Heart left ventricle (tissue), 16 donors: ENCODE measurements at regions not wholly inside any gene's neighbourhood (a gene's known extent, or its start where the extent isn't known, plus 50 kb on each side); places are given as distances from the start of the nearest gene placed in this dataset.
A peak's percentile ranks its signal among the peaks of the same experiment; 100 is the strongest.

Experiments
- ATAC-seq, 4 donors: fragments of 200-7000 bp; cut with Tn5 transposase; one replicate each; pipeline ENCODE4 v1.9.1; 2020 to 2022; ENCODE audit warnings: moderate library complexity in 4 of 4, mild to moderate bottlenecking in 3 of 4, moderate number of reproducible peaks in 1 of 4
- DNase-seq, 5 donors: peaks; one replicate each; pipeline ENCODE4 v3.0.0-alpha.2; 2020
- H3K27ac ChIP-seq, 12 donors: fragments of 200-600 bp; sonication (generic) in 4 of 12; one replicate each; pipeline versions ENCODE4 v1.5.0 to v1.8.0; 2016 to 2022; ENCODE audit warnings: mild to moderate bottlenecking in 2 of 12
- H3K27me3 ChIP-seq, 9 donors: fragments of 200-600 bp; sonication (generic) in 2 of 9; one replicate each; pipeline versions ENCODE4 v1.5.1 to v1.8.0; 2016 to 2022; ENCODE audit warnings: mild to moderate bottlenecking in 3 of 9
- H3K36me3 ChIP-seq, 9 donors: fragments of 200-600 bp; sonication (generic) in 2 of 9; one replicate each; pipeline versions ENCODE4 v1.5.0 to v1.8.0; 2018 to 2022; ENCODE audit warnings: mild to moderate bottlenecking in 2 of 9
- H3K4me1 ChIP-seq, 12 donors: fragments of 200-600 bp; sonication (generic) in 4 of 12; one replicate each; pipeline versions ENCODE4 v1.5.0 to v1.8.0; 2016 to 2022; ENCODE audit warnings: mild to moderate bottlenecking in 3 of 12
- H3K4me3 ChIP-seq, 12 donors: fragments of 200-600 bp; sonication (generic) in 4 of 12; one replicate each; pipeline versions ENCODE4 v1.5.0 to v1.8.0; 2017 to 2022; ENCODE audit warnings: mild to moderate bottlenecking in 9 of 12, moderate library complexity in 4 of 12
- H3K9me3 ChIP-seq, 12 donors: fragments of 200-600 bp; sonication (generic) in 4 of 12; one replicate each; pipeline versions ENCODE4 v1.5.0 to v1.8.0; 2016 to 2022; ENCODE audit warnings: mild to moderate bottlenecking in 1 of 12
- CTCF ChIP-seq, 12 donors: fragments of 200-600 bp; sonication (generic) in 4 of 12; IDR thresholded peaks; one replicate each; pipeline versions ENCODE4 v1.5.0 to v1.8.0; 2018 to 2022; ENCODE audit warnings: antibody characterized with exemption in 12 of 12, mild to moderate bottlenecking in 5 of 12
- POLR2A ChIP-seq, 2 donors: fragments of 450-650 bp; IDR thresholded peaks; one replicate each; pipeline ENCODE4 v1.6.1; 2017; ENCODE audit warnings: antibody characterized with exemption in 2 of 2, mild to moderate bottlenecking in 2 of 2, moderate library complexity in 2 of 2
- WGBS, 4 donors: extraction: QIAGEN DNeasy Blood & Tissue Kit in 2 of 4; methylation state at CpG; one replicate each; pipeline versions ENCODE4 v1.1.5 to v1.1.7; 2013 to 2018; 5-methylcytosine and 5-hydroxymethylcytosine counted together
- intact Hi-C, 10 donors: fragments of 100-400 bp; cut with DNase I; formaldehyde crosslinking; loops; one replicate each; pipeline versions ENCODE4 v1.11.1 to v1.14.2; 2022
- donor health status: ischemic (EF 13 %, LVEDD 7.1; RV severe dilation, severe dysfunction).
- donor health status: healthy with polysubstance abuse.
- donor health status: DM: no; HTN: yes; CAD: no.
- donor health status: DM: no; HTN: no; CAD: no.
- donor health status: ischemic (EF 25% LVEDD 6.9; RV normal size, moderate dysfunction).
- donor health status: ischemic (EF 25% LVEDD 5.7; RV mildly dilated, moderate dysfunction).
- donor health status: healthy.
- donor health status: DM: yes; HTN: yes; CAD: no.
- donor health status: ischemic (EF 35%, LVEDD 5.7; RV mildly dilated, moderate dysfunction).
- donor health status: nonischemic (EF 11% LVEDD 7.7; RV severe dilation, severe dysfunction).
- donor health status: DM: yes; HTN: yes; CAD: no.
- donor health status: PGD.
- donor health status: ischemic (EF 29% LVEDD 5.4; RV normal size, mild dysfunction).
- donor health status: nonischemic (EF 23%, LVEDD 6.1; RV moderate dilation, normal function).

DNA sequence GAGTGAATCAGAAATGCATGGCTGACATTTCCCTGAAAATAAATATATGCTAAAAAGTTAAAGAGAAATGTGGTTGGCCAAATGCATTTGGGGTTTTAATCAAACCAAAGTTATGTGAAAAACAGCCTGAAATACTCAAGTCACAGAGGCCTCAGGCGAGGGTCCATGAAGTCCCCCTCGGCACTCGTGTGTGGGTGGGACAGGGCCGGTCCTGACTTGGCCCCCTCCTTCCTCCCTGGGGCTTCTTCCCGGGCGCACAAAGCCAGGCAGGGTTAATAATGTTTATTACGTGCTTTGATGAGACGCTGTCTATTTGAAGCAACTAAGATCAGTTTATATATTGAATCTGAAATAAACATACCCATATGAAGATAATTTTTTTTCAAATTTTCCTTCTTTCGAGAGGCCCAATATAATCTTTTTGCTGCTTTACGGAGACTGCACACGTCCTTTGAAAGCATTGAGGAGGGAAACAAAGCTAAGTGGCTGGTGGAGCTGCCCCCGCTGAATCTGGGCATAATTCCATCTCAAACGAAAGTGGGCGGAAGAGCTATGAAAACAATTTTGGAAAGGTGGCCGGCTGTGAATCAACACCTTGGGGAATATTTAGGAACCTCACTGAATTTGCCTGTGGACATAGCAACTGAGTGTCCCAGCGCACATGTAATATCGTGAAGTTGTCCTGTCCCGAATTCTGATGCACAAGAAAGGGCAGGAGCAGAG is 55.8 kb upstream of the SMOC2 start:
- Histone ChIP-seq H3K27ac (peak overlapping the region in 7 of 12 donors; percentile 31 to 70 (median 65)), H3K27me3 (peaks cover 0 to 4% (median 0%) of the 10 kb centered on the region in 9 donors), H3K4me1 (peaks cover 0 to 8% (median 0%) of the 10 kb centered on the region in 12 donors), H3K36me3 (no peaks in the 10 kb centered on the region), H3K9me3 (no peaks in the 10 kb centered on the region), H3K4me3 (peak overlapping the region in 4 of 12 donors; percentile 7 to 22 (median 16))
- WGBS, 4 donors: 59 to 76% (median 71%) methylated on average over 18 of the region's 18 CpGs
- TF ChIP-seq CTCF (IDR thresholded peaks at IDR 0.05): no peak
- TF ChIP-seq POLR2A (IDR thresholded peaks at IDR 0.05): no peak
- intact Hi-C loops: no loop called here
- DNase-seq: peak in 1 of 5 donors; percentile 27
- ATAC-seq: peak in 2 of 4 donors; percentile 26 to 39

DNA sequence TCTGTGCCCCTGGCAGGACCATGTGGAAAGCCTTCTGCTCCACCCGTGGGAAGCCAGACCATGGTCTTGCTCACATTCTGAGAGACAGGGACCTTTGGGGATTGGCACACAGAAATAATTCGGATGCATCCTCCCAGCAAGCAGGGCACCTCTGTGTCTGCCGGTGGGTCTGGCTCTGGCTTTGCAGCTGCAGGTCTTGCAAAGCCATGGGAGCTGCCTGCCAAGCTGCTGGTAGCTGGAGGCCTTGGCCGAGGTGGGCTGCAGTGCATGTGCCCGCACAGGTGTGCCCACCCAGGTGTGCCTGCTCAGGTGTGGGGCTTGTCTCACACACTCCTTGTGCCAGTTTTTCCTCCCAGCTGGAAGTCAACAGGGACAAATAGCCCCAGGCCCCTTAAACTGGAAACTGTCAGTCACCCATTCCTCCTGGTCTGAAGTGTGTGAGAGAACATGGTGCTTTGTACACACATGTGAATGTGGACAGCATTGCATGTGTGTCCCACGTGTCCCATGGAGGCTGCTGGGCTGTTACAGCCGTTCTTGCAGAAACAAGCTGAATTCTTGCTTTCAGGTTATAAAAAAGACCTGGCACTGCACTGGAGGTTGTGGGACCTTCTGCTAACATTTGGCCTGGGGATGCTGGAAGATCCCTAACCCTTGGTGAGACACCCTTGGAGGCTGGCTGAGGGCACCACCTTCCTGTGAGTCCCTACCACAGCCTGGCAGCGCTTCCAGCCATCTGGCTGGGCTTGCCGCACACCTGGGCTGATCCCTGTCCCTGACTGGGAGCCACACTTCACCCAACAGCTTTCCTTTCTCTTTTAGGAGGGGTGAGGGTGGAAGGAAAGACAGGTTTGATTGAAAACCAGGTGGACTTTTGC is 54.9 kb upstream of the SMOC2 start:
- ATAC-seq (no peak), DNase-seq (peak in 1 of 5 donors; percentile 52)
- H3K9me3 ChIP-seq: no peaks in the 10 kb centered on the region
- peaks cover 0 to 10% (median 0%) of the 10 kb centered on the region in 9 donors for H3K27me3 ChIP-seq
- WGBS, 4 donors: 67 to 87% (median 80%) methylated on average over 7 to 9 of the region's 9 CpGs
- no peaks in the 10 kb centered on the region for H3K36me3 ChIP-seq
- peak overlapping the region in 3 of 12 donors; percentile 65 to 70 (median 66) for H3K27ac ChIP-seq
- H3K4me3 ChIP-seq: peak overlapping the region in 1 of 12 donors; percentile 22
- no peak for TF ChIP-seq CTCF (IDR thresholded peaks at IDR 0.05)
- no peak for TF ChIP-seq POLR2A (IDR thresholded peaks at IDR 0.05)
- intact Hi-C loops: no loop called here
- H3K4me1 ChIP-seq: peaks cover 0 to 8% (median 0%) of the 10 kb centered on the region in 12 donors

DNA sequence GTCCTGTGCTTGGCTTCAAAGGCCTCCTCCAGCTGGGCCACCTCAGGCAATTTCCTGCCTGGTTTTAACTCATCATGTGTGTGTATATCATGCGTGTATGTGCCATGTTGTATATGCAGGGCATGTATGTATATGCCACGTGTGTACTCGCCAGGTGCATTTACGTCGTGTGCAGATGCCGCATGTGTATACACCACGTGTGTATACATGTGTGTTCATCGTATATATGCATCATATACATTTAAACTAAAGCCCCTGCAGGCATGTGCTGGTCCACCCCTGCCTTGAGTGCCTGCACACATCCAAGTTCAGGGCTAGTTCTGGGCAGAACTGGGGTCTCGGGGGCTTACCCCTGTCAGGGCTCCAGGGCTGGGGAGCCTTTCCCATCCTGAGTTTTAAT is 54.0 kb upstream of the SMOC2 start:
- H3K36me3 ChIP-seq: no peaks in the 10 kb centered on the region
- ATAC-seq: no peak
- no peaks in the 10 kb centered on the region for H3K9me3 ChIP-seq
- intact Hi-C loops: no loop called here
- no peak overlapping the region for H3K4me3 ChIP-seq
- H3K27ac ChIP-seq: no peak overlapping the region
- no peak for DNase-seq
- 90 to 94% (median 92%) methylated on average over 7 to 9 of the region's 9 CpGs for WGBS, 4 donors
- peaks cover 0 to 10% (median 0%) of the 10 kb centered on the region in 9 donors for H3K27me3 ChIP-seq
- TF ChIP-seq POLR2A (IDR thresholded peaks at IDR 0.05) (no peak), CTCF (IDR thresholded peaks at IDR 0.05) (no peak)
- H3K4me1 ChIP-seq: peaks cover 0 to 8% (median 0%) of the 10 kb centered on the region in 12 donors

- Histone ChIP-seq H3K4me1 (peaks cover 0 to 8% (median 0%) of the 10 kb centered on the region in 12 donors), H3K27me3 (peaks cover 0 to 10% (median 0%) of the 10 kb centered on the region in 9 donors), H3K9me3 (no peaks in the 10 kb centered on the region), H3K36me3 (no peaks in the 10 kb centered on the region), H3K27ac (no peak overlapping the region), H3K4me3 (no peak overlapping the region)
- intact Hi-C loops: no loop called here
- peak in 1 of 5 donors; percentile 54 for DNase-seq
- WGBS, 4 donors: 74 to 81% (median 79%) methylated on average over 8 to 10 of the region's 10 CpGs
- ATAC-seq: no peak
- TF ChIP-seq POLR2A (IDR thresholded peaks at IDR 0.05) (no peak), CTCF (IDR thresholded peaks at IDR 0.05) (no peak)
These were observed 53.6 kb upstream of the SMOC2 start for GRCh38 chr6:168387426-168387825.
